SIG-M5 treated with dmso at 0.1 percent for 504 hours (cell line): ENCODE measurements at regions not wholly inside any gene's neighbourhood (a gene's known extent, or its start where the extent isn't known, plus 50 kb on each side); places are given as distances from the start of the nearest gene placed in this dataset.

Experiments used
- DNase-seq: peaks from one replicate; lab custom pipeline; 2025; ENCODE audit not compliant: unreplicated experiment; lab: John Stamatoyannopoulos, UW

GRCh38 chr11:113555071-113555619 lies 79.9 kb upstream of the DRD2 start:
- DNase-seq: no peak

- no peak for DNase-seq
Measured at GRCh38 chr11:113554526-113554925, 79.3 kb upstream of the DRD2 start.

- no peak for DNase-seq
Measured at GRCh38 chr11:113553915-113554314, 78.7 kb upstream of the DRD2 start.

GRCh38 chr11:113553235-113553634 lies 78.0 kb upstream of the DRD2 start:
- DNase-seq: no peak

GRCh38 chr11:113552271-113552670 lies 77.1 kb upstream of the DRD2 start:
- no peak for DNase-seq

GRCh38 chr11:113551645-113552044 lies 76.4 kb upstream of the DRD2 start:
- peak; percentile 3 for DNase-seq

- DNase-seq: no peak
Measured at GRCh38 chr11:113549611-113550578, 74.7 kb upstream of the DRD2 start.

GRCh38 chr11:113549061-113549460 lies 73.9 kb upstream of the DRD2 start:
- DNase-seq: no peak

GRCh38 chr11:113547739-113548138 lies 72.5 kb upstream of the DRD2 start:
- DNase-seq: no peak

- DNase-seq: no peak
Measured at GRCh38 chr11:113546757-113547507, 71.7 kb upstream of the DRD2 start.

- DNase-seq: no peak
Measured at GRCh38 chr11:113542420-113542819, 67.2 kb upstream of the DRD2 start.

- DNase-seq: no peak
Measured at GRCh38 chr11:113540416-113541330, 65.5 kb upstream of the DRD2 start.

- DNase-seq: no peak
Measured at GRCh38 chr11:113538451-113539412, 63.5 kb upstream of the DRD2 start.

GRCh38 chr11:113534625-113535024 lies 59.4 kb upstream of the DRD2 start:
- no peak for DNase-seq

- no peak for DNase-seq
Measured at GRCh38 chr11:113533425-113533698, 58.2 kb upstream of the DRD2 start.

GRCh38 chr11:113532697-113533424 lies 57.7 kb upstream of the DRD2 start:
- DNase-seq: peak; percentile 20

GRCh38 chr11:113531575-113532451 lies 56.6 kb upstream of the DRD2 start:
- no peak for DNase-seq

GRCh38 chr11:113531083-113531482 lies 55.9 kb upstream of the DRD2 start:
- no peak for DNase-seq
